H1 (cell line): ENCODE measurements at regions not wholly inside any gene's neighbourhood (a gene's known extent, or its start where the extent isn't known, plus 50 kb on each side); places are given as distances from the start of the nearest gene placed in this dataset.

Source experiments
- CBX5 ChIP-seq: fragments of 300-800, 300-1000 bp; sonication (generic); IDR thresholded peaks from 2 replicates; pipeline ENCODE4 v1.7.1; 2016; ENCODE audit warnings: antibody characterized with exemption, low read length, low read depth
- CTBP2 ChIP-seq: IDR thresholded peaks from 2 replicates; pipeline ENCODE4 v1.7.0; 2011; ENCODE audit warnings: borderline replicate concordance, mild to moderate bottlenecking, moderate library complexity, mixed read lengths, low read length; ENCODE audit not compliant: insufficient read depth, insufficient read length
- CTCF ChIP-seq, 3 experiments: IDR thresholded peaks; 1 replicate in 2 of 3; 2 replicates in 1 of 3; pipeline versions ENCODE4 v1.5.1 to v1.6.1; 2011; ENCODE audit warnings: low read length in 3 of 3, mild to moderate bottlenecking in 3 of 3, inconsistent platforms in 2 of 3, low read depth in 1 of 3, moderate library complexity in 1 of 3; ENCODE audit not compliant: insufficient read depth in 1 of 3; ENCODE audit errors: control extremely low read depth in 1 of 3
- FOSL1 ChIP-seq: IDR thresholded peaks from 2 replicates; pipeline ENCODE4 v1.6.1; 2011; ENCODE audit warnings: mild to moderate bottlenecking, low read depth, low read length, moderate library complexity; ENCODE audit not compliant: insufficient read depth
- HDAC2 ChIP-seq, 2 experiments: fragments of 300-600 bp in 1 of 2; sonication (generic) in 1 of 2; IDR thresholded peaks; 2 replicates each; pipeline ENCODE4 v1.6.1; 2011 to 2012; ENCODE audit warnings: low read depth in 2 of 2, low read length in 2 of 2, mild to moderate bottlenecking in 2 of 2, moderate library complexity in 2 of 2, borderline replicate concordance in 1 of 2, inconsistent platforms in 1 of 2
- SIX5 ChIP-seq: IDR thresholded peaks from 2 replicates; pipeline ENCODE4 v1.6.1; 2011; ENCODE audit warnings: mild to moderate bottlenecking, low read depth, low read length
- TF ChIP-seq, protein P1 (sequence below): IDR thresholded peaks from 2 replicates; pipeline ENCODE4 v1.6.1; 2012; ENCODE audit warnings: inconsistent platforms

GRCh38 chrX:122269243-122269781, 914.8 kb upstream of the GRIA3 start (continued):
- TF ChIP-seq CTCF (IDR thresholded peaks at IDR 0.05; ENCODE audit: control extremely low read depth in 1 of 3, insufficient read depth in 1 of 3, low read depth in 1 of 3, low read length in 3 of 3) (no peak), FOSL1 (no peak), CTBP2 (no peak), HDAC2 (IDR thresholded peaks at IDR 0.05; ENCODE audit: borderline replicate concordance in 1 of 2, low read depth in 2 of 2, low read length in 2 of 2) (no peak), SIX5 (no peak), CBX5 (no peak)
- TF ChIP-seq, protein P1, sequence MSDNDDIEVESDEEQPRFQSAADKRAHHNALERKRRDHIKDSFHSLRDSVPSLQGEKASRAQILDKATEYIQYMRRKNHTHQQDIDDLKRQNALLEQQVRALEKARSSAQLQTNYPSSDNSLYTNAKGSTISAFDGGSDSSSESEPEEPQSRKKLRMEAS: no peak
